Vagina (tissue), 2 donors: ENCODE measurements at regions not wholly inside any gene's neighbourhood (a gene's known extent, or its start where the extent isn't known, plus 50 kb on each side); places are given as distances from the start of the nearest gene placed in this dataset.

Source experiments
- POLR2A ChIP-seq, 2 donors: fragments of 450-650 bp; IDR thresholded peaks; one replicate each; pipeline ENCODE4 v1.6.1; 2017; ENCODE audit warnings: antibody characterized with exemption in 2 of 2, mild to moderate bottlenecking in 2 of 2, moderate library complexity in 2 of 2
- POLR2AphosphoS5 ChIP-seq, 2 donors: sonication (generic); formaldehyde crosslinking; IDR thresholded peaks; one replicate each; pipeline ENCODE4 v1.9.0; 2017; ENCODE audit warnings: antibody characterized with exemption in 2 of 2, mild to moderate bottlenecking in 2 of 2, low read depth in 1 of 2; ENCODE audit not compliant: insufficient read depth in 1 of 2
- TF ChIP-seq, protein P1 (sequence below), 3 experiments: fragments of 450-650 bp in 2 of 3; fragments of 200-600 bp in 1 of 3; sonication (generic) in 1 of 3; IDR thresholded peaks; one replicate each; pipeline ENCODE4 v1.5.1; 2017 to 2019; ENCODE audit warnings: antibody characterized with exemption in 3 of 3, mild to moderate bottlenecking in 2 of 3, moderate library complexity in 2 of 3

DNA sequence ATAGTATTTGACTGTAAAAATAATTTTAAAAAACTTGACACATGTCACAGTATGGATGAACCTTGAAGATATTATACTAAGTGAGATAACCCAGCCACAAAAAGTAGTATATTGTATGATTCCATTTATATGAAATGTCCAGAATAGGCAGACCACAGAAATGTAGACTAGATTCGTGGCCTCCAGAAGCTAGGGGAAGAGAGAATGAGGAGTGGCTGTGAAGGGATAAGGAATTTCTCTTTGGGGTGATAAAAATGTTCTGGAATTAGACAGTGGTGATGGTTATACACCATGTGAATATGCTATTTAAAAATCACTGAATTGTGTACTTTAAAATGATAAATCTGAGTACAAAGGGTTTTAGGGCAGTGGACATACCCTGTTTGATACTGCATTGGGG, 253.1 kb upstream of the DYNLRB2 start:
- TF ChIP-seq, protein P1, sequence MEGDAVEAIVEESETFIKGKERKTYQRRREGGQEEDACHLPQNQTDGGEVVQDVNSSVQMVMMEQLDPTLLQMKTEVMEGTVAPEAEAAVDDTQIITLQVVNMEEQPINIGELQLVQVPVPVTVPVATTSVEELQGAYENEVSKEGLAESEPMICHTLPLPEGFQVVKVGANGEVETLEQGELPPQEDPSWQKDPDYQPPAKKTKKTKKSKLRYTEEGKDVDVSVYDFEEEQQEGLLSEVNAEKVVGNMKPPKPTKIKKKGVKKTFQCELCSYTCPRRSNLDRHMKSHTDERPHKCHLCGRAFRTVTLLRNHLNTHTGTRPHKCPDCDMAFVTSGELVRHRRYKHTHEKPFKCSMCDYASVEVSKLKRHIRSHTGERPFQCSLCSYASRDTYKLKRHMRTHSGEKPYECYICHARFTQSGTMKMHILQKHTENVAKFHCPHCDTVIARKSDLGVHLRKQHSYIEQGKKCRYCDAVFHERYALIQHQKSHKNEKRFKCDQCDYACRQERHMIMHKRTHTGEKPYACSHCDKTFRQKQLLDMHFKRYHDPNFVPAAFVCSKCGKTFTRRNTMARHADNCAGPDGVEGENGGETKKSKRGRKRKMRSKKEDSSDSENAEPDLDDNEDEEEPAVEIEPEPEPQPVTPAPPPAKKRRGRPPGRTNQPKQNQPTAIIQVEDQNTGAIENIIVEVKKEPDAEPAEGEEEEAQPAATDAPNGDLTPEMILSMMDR (IDR thresholded peaks at IDR 0.05): no peak
- no peak for TF ChIP-seq POLR2A (IDR thresholded peaks at IDR 0.05)
- TF ChIP-seq POLR2AphosphoS5 (IDR thresholded peaks at IDR 0.05; ENCODE audit: insufficient read depth in 1 of 2, low read depth in 1 of 2): no peak
